ENCODE measurements at regions not wholly inside any gene's neighbourhood (a gene's known extent, or its start where the extent isn't known, plus 50 kb on each side); places are given as distances from the start of the nearest gene placed in this dataset.
"Not testable (repeated sequence)": the region's sequence is repeated elsewhere in the genome, so short reads cannot be mapped to it uniquely, and the experiment has no call there.

- FAIRE-seq: not testable (repeated sequence)
These were observed 397.3 kb downstream of the RAP2B start for GRCh38 chr3:153559366-153559765.

- no peak for FAIRE-seq
These were observed 405.0 kb downstream of the RAP2B start for GRCh38 chr3:153567011-153567410.

- FAIRE-seq: no peak
These were observed 405.5 kb downstream of the RAP2B start for GRCh38 chr3:153567556-153567955.

GRCh38 chr3:153570481-153570880 lies 408.5 kb downstream of the RAP2B start:
- FAIRE-seq: not testable (repeated sequence)

- FAIRE-seq: no peak
These were observed 410.1 kb downstream of the RAP2B start for GRCh38 chr3:153572165-153572564.

GRCh38 chr3:153572654-153573053 lies 410.6 kb downstream of the RAP2B start:
- no peak for FAIRE-seq

- no peak for FAIRE-seq
These were observed 411.5 kb downstream of the RAP2B start for GRCh38 chr3:153573481-153573880.

GRCh38 chr3:153574445-153574844 lies 412.4 kb downstream of the RAP2B start:
- no peak for FAIRE-seq

GRCh38 chr3:153577059-153577736 lies 415.2 kb downstream of the RAP2B start:
- FAIRE-seq: no peak

GRCh38 chr3:153578046-153578445 lies 416.0 kb downstream of the RAP2B start:
- FAIRE-seq: no peak

- no peak for FAIRE-seq
These were observed 428.0 kb downstream of the RAP2B start for GRCh38 chr3:153590051-153590450.

GRCh38 chr3:153591561-153592245 lies 429.7 kb downstream of the RAP2B start:
- FAIRE-seq: no peak

GRCh38 chr3:153595186-153595815 lies 433.3 kb downstream of the RAP2B start:
- no peak for FAIRE-seq

GRCh38 chr3:153596401-153596800 lies 434.4 kb downstream of the RAP2B start:
- no peak for FAIRE-seq

GRCh38 chr3:153599685-153600084 lies 437.7 kb downstream of the RAP2B start:
- no peak for FAIRE-seq

GRCh38 chr3:153600896-153601295 lies 438.9 kb downstream of the RAP2B start:
- no peak for FAIRE-seq

- FAIRE-seq: no peak
These were observed 439.4 kb downstream of the RAP2B start for GRCh38 chr3:153601374-153601853.

- no peak for FAIRE-seq
These were observed 440.8 kb downstream of the RAP2B start for GRCh38 chr3:153602801-153603200.

GRCh38 chr3:153614140-153614539 lies 452.1 kb downstream of the RAP2B start:
- no peak for FAIRE-seq

GRCh38 chr3:153614563-153614962 lies 452.5 kb downstream of the RAP2B start:
- FAIRE-seq: no peak

GRCh38 chr3:153615863-153616262 lies 453.8 kb downstream of the RAP2B start:
- FAIRE-seq: no peak

GRCh38 chr3:153617463-153617862 lies 455.4 kb downstream of the RAP2B start:
- FAIRE-seq: no peak

- FAIRE-seq: no peak
These were observed 456.1 kb downstream of the RAP2B start for GRCh38 chr3:153618176-153618575.

GRCh38 chr3:153619268-153619667 lies 457.2 kb downstream of the RAP2B start:
- FAIRE-seq: no peak
